Activated gamma-delta T cell (primary cell): ENCODE measurements at regions not wholly inside any gene's neighbourhood (a gene's known extent, or its start where the extent isn't known, plus 50 kb on each side); places are given as distances from the start of the nearest gene placed in this dataset.

ENCODE experiments used
- DNase-seq: peaks from one replicate; lab custom pipeline; 2025; lab: John Stamatoyannopoulos, UW

DNA sequence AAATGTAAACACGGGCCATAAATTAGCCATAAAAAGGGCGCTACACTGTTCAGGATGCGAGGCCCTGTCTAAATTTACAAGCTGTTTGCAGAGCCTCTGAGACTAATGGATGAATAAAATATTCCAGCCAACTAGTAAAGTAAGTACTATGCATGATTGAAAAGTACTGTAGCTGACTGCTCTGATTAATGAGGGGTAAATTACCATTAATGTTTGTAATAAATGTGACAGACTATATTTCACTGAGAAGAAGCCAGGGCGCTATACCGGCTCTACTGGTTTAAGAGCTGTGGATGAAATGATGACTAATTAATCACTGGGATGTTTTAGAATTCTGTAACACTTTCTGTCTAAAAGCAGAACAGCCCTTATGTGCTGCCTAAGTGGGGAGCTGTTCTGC is 54.3 kb upstream of the RGPD4 start:
- no peak for DNase-seq

DNA sequence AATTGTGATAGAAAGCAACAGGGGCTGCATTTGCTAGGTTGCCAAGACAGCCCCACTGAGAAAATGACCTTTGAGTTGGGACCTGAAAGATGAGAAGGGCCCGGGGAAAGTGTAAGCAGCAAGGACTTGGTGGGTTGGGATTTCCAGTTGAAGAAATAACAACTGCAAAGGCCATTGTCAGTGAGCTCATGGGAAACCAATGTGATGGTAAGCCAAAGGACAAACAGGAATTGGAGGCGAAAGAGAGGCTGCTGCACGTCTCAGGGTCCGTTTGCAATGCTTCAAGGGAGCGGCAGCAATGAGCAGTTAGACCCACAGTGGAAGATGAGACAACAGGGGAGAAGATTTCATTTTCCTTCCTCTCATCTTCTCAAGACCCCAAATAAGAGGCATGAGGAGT is 51.5 kb upstream of the RGPD4 start:
- no peak for DNase-seq

DNA sequence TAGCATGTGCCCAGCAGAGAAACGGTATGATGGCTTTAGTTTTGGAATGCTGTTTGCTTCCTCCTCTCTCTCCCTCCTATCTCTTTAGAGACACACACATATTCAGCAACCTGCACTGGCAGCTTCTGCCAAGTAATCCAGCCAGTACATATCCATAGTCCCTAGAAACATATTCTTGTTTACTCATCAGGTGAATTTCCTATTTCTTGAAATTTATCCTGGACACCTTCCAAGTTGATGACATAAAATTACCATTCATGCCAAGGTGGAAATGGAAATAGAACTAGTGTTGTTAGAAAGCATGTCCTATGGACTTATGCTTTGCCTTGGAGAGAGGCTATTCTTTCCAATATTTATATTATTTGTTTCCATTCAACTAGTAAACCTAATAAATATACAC is 50.9 kb upstream of the RGPD4 start:
- DNase-seq, result no peak

DNA sequence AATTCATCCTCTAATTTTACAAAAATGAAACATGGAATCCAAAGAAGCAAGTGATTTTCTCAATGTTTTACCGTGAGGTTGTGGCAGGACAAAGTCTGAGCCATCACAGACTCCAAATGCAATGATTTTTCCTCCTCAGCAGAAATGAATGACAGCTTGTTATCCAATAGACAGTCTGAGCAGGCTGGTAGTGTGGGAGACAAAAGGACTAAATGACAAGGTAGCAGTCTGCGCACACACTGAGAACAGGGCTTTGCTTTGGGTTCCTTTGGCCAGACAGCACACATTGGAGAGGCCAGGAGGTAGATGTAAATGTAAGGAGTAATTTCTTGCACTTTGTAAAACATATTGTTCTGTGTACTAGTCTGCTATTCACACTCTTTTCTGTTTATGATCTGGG is 50.3 kb upstream of the RGPD4 start:
- no peak for DNase-seq
